ENCODE measurements at regions not wholly inside any gene's neighbourhood (a gene's known extent, or its start where the extent isn't known, plus 50 kb on each side); places are given as distances from the start of the nearest gene placed in this dataset.
"Not testable (repeated sequence)": the region's sequence is repeated elsewhere in the genome, so short reads cannot be mapped to it uniquely, and the experiment has no call there.

DNA sequence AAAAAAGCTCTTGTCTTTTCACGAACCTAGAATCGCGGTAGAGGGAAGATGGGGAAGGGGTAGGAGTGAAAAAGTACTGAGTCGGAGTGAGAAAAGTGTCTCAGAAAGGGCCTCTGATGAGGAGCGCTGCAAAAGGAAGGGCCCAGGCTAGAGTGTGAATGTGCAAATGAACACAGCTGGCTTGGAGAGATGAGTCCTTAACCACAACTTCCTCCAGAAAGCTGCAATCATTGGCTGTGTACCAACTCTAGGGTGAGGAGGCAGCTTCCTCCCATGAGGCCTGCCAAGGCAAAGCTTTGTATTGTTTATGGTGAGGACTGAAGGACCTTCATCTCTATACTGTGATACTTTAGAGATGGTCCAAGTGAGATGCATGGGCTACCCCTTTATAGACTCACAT, 566.9 kb upstream of the ANO5 start:
- DNase-seq = peak; percentile 2
- ATAC-seq = no peak

DNA sequence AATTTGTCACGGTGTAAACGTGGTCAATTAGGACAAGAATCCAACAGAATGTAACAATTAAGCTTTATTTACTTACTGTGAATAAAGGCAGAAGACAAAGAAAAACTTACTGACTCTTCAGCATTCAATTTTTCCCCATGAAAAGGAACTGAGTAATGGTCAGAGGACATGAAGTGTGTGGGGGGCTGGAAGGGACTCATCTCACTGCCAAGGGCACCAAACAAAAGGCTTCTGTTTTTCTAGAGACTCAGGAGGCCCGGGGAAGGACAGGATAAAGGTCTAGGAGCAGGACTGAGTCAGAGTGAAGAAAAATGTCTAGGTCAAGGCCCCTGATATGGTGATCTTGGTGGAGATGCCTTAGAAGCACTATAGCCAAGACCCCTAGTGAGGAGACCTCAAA, 564.2 kb upstream of the ANO5 start:
- DNase-seq (no peak), ATAC-seq (no peak)

DNA sequence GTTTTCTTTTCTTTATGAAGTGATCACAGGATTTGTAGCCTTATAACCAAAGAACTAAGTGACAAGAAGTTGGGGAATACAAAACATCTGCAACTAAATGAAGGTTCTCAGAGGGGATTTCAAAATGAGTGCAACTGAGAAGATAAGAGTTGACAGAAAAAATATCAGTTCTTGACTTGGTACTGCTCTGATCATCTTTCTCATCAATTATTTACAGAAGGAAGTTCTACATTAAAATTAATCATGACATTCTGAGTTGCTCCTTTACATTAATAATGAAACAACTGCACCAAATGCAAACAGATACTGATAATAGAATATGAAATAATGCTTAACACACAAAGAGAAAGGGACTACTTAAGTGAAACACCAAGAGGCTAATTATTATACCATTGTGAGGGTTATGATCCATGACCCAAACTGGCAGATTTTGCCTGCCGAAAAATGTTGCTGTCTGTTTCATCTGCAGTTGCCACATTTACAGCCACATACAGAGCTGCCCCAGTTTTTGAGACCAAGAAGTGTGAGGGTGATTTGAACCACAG, 561.9 kb upstream of the ANO5 start:
- DNase-seq (no peak), ATAC-seq (no peak)

DNA sequence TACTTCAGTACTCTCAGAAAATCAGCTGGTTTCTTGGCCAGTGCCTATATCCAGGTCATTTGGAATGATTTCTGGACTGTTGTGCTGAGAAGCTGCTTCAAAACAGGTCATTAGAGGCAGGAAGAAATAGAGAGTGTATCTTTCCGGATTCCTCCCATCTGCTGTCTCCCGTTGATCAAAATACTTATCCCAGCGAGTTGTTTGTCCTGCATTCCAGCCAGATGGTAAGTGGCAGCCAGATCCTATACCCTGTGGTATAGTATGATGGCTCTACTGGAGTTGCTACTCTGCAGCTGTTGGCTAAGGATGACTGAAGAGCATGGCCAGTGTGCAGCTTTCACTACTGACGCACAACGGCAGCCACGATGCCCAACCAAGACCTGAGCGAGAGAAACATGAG, 560.9 kb upstream of the ANO5 start:
- ATAC-seq (no peak), DNase-seq (no peak)

DNA sequence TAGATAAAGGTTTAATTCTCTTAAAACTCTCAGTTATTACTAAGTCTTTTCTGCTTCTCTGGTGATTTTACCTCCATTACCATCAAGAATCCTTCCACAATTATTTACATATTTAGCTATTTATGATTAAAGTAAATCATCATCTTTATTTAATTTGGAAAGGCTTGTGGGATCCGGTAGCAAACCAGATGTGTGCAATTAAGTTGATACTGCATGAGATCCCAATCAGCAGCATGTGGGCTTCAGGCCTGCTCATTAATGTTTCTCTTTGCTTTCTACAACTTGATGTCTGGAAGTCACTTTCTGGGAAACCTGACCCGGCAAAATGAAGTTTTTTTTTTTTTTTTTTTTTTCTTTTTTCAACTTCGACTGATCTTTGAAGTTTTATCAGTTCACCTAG, 558.4 kb upstream of the ANO5 start:
- DNase-seq = no peak

DNA sequence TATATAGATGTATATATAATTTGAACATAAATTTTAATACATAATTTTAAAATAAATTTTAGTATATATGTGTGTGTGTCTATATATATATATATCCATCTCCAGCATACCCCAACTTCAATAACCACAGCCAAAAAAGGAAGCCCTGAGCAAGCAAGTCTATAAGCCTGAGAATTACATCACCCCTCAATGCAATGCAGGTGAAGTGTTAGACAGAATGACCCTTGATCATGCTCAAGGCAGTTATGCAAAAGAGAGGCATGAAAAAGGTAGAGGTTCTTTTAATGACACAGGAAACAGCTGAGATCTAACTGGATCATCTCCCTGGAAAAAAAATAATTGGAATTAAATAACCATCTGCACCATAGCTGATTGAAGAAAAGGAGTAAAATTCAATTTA, 557.9 kb upstream of the ANO5 start:
- DNase-seq = no peak
- ATAC-seq = no peak

More for the DNA sequence above, 558.4 kb upstream of the ANO5 start:
- ATAC-seq = no peak

DNA sequence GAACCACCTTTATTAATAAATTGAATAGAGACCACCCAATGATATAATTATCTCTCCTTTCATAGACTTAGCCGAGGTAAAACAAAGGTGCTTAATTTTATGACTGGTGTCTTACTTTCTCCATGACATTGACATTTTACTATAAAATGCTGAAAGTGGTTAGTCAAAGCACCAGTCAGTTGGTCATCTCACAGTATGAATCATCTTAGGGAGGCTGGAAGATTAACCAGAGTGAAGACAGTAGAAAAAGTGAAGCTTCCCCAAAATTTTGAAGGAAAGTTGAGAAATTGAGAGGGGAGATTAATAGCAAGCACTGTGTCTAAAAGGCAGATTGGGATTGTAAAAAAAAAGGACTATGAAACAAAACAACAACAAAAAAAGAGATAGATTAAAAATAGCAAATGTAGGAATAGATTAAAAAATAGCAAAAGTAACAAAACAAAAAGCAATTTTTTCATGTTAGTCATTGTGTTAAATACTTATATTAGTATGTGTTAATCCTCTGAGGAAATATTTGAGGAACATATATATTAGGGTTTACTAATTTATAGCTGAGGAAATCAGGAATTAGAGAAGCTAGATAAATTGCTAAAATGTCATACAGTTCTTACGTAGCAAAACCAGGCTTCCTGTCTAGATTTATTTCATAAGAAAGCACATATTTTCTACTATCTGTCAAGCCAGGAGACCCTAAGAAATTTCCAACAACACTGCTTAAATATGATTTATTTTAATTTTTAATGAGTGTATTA, 557.3 kb upstream of the ANO5 start:
- ATAC-seq = no peak
- DNase-seq = no peak

DNA sequence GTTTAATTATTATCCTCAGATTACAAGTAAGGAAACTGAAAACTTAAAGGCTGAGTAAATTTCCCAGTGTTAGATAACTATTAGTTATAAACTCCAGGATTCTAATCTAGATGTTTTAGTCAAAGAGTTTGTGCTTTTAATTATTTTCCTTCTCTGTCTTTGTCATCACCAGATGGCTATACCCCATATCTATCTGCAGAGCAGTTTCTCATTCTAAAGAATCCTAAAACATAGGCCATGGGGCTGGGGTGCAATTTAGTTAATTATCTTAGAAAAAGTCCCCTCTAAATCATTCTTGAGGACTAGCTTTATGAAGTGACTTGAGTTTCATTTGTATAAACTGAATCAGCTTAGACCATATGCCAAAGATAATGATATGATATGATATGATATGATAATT, 556.3 kb upstream of the ANO5 start:
- DNase-seq (no peak), ATAC-seq (no peak)

DNA sequence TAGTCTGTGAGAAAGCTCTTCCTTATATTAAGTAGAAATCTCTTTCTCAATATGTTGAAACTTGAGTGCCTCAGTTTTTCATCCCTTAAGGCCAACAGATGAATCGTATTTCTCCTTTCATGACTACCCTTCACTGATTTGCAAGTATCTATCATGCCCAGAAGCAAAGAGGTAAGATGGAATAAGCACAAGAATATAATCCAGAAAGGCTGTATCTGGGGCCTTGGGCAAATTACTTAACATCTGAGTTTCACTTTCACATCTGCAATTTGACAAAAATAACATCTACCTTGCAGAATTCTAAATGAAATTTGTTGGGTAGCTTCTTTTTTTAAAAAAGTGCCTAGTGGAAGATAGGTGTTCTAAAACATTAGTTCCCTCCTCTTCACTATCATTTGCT, 552.4 kb upstream of the ANO5 start:
- no peak for ATAC-seq
- no peak for DNase-seq

DNA sequence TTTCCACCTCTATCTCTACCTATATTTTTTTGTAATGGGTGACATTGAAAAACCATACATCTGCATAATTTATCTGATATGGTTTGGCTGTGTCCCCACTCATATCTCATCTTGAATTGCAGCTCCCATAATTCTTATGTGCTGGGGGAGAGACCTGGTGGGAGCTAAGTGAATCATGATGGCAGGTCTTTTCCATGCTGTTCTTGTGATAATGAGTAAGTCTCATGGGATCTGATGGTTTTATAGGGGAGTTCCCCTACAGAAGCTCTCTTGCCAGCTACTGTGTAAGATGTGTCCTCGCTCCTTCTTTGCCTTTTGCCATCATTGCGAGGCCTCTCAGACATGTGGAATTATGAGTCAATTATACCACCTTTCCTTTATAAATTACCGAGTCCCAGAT, 551.0 kb upstream of the ANO5 start:
- no peak for ATAC-seq

DNA sequence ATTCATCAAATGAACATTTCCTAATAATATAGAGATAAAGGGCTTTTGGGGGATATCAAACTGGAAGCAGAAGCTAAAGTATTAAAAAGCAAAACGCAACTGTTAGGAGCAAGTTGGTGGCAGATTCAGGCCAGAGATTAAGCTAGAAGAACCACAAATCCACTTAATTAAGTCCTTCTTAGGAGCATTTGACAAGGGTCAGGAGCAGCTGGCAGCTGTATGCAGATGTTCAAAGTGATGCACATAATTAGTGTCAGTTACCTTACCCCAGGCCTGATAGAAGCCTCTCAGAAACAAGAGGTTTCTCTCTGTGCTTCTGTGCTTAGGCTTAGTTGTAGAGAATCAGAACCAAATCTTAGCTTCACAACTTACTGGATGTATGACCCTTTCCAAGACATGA, 546.5 kb upstream of the ANO5 start:
- no peak for ATAC-seq
- DNase-seq = no peak

More for the DNA sequence above, 551.0 kb upstream of the ANO5 start:
- DNase-seq = no peak

DNA sequence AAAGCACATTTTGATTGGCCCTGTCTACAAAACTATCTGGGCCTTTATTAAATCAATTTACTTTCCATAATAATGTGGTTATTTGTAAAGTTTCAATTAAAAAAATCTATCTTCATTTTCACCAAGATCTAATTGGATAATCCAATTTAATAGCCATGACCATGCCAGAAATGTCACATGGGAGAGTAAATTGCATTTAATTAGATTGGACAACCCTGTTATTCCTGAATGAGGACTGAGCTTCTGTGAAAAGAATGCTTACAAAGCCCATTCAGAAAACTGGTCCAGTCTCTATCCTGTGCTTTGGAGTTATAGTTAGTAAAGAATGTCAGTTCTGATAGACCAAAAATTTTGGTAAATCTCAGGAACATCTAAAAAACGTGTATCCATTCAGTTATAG, 541.9 kb upstream of the ANO5 start:
- DNase-seq (no peak), ATAC-seq (no peak)

DNA sequence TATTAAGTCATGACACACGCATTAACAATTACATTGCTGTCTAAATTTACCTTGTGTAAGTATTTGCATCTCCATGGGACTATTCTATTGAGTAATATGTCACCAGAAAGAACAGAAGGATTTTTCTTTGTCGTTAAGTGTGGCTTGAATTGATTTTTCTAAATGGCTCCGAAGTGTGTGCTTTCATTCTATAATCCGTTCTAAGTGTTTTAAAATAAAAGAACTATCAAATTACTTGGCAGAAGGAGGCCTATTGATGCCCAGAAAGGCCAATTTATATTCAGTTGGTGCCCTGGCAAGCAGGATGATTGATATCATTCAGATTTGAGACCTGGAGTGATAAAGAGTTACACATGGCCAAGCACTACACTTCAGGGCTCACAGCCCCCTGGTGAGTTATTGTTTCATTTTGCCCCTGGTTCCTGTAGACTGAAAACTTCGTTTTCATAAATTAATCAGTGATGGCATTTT, 538.9 kb upstream of the ANO5 start:
- ATAC-seq (no peak), DNase-seq (no peak)

DNA sequence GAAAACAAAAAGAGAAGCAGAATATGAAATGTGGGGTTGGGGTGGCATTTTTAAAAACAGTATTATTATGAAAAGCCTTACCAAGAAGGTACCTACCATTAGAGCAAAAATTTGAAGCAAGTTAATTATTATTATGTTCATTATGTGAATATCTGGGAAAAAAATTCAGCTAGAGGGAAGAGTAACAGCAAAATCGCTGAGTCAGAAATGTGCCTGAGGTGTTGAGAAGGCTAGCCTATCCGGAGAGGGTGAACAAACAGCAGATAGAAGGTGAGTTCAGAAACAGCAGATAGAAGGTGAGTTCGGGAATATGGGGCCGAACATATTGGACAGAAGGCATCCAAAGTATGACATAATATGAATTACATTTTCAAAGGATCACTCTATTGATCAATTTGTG, 536.8 kb upstream of the ANO5 start:
- DNase-seq (no peak), ATAC-seq (no peak)

DNA sequence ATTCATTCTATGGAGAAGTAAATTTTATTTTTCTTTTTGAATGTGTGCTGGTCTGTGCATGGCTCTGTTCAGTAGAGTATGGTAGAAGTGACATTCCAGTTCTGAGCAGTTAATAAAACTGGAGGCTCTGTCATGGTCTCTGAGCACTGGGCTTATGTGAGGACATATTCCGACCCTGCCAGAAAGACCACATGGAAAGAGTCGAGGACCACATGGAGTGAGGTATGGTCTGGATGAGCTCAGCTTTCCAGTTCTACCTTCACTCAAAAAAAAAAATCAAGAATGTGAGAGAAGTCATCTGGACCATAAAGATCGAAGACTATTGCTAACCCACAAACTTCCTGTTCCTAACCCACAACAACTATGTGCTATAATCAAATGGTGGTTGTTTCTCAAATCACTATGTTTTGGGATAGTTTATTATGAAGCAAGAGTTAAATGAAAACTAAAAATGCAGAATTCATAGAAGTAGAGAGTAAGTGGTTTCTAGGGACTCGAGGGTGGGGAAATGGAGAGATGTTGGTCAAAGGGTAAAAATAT, 534.2 kb upstream of the ANO5 start:
- no peak for DNase-seq
- ATAC-seq = no peak

DNA sequence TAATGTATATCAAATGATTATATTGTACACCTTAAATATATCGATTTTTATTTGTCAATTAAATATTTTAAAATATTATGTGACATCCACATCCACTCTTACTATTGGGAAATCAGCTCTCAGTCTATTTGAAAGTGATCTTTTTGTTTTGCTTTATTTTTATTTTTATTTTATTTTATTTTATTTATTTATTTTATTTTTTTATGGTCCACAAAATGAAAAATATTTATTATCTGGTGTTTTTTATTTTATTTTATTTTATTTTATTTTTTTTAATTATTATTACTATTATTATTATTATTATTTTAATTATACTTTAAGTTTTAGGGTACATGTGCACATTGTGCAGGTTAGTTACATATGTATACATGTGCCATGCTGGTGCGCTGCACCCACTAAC, 533.5 kb upstream of the ANO5 start:
- ATAC-seq = not testable (repeated sequence)

DNA sequence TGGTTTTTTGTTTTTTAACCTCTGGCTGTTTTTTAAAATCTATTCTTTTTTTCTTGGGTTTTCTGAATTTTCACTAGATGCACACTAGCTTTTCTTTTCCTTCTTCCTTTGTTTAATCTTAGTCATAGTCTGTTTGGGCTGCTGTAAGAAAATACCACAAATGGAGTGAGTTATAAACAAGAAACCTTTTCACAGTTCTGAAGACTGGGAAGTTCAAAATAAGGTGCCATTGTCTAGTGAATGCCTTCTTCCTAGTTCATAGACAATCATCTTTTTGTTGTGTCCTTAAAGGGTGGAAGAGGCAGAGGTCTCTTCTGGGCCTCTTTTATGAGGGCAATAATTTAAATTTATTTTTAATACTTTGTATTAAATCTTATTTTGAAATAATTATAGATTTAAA, 532.9 kb upstream of the ANO5 start:
- ATAC-seq (no peak), DNase-seq (no peak)

More for the DNA sequence above, 533.5 kb upstream of the ANO5 start:
- not testable (repeated sequence) for DNase-seq

DNA sequence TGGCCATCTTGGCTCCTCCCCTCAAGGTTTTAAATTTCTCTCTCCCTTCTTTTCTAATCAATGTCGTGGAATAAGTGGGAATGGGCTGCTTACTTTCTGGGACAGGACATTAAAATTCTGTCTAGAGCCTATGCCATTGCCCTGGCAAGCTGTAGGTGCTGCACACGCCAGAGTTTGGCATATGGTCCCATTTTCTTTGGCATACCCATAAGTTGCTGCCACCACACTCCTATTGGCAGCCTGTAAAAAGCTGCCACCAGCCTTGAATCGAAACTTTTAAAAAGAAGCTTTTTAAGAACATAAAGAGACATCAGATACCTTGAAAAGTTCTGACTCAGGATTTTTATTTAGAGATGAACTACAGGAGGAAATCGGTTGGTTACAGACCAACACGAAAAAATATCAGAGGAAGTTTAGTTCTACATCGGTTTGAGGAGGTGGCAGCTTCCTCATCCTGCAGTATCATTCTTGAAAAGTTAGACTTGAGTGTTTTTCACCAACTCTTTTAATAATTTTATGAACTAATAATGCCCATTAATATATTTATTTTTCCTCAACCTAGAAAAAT, 517.8 kb upstream of the ANO5 start:
- ATAC-seq = no peak
- DNase-seq = no peak

DNA sequence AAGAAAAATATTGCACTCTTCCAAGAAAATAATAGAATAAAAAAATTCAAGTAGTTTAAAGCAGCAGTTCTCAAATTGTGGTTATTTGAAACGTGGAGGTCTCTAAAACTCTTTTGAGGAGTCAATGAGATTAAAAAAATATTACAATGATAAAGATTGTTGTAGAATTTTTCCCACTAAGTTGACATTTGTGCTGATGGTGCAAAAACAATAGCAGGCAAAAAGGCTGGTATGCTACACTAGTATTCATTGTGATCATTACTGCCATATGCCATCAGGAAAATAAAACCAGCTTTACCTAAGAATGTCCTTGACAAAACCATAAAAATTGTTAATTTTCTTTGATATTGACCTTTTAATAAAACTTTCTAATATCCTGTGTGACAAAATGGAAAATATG, 505.2 kb upstream of the ANO5 start:
- ATAC-seq (no peak), DNase-seq (no peak)

DNA sequence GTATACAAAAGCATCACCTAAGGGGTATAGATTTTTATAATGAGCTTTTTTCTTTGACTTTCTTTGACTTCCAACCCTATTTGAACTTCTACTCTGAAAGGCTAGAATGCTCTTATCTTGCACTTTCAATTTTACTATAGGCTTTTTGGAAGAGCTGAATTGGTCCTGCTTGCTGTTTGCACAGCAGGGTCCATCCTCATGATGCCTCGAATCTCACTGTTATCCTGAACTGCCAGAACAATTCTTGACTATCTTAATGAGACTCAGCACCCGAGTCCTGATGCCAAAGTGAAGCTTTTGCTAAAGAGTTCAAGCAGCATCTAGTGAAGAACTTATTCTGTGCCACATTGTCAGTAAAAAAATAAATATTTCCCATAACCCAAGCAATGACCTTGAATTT, 488.3 kb upstream of the ANO5 start:
- no peak for DNase-seq
- no peak for ATAC-seq

DNA sequence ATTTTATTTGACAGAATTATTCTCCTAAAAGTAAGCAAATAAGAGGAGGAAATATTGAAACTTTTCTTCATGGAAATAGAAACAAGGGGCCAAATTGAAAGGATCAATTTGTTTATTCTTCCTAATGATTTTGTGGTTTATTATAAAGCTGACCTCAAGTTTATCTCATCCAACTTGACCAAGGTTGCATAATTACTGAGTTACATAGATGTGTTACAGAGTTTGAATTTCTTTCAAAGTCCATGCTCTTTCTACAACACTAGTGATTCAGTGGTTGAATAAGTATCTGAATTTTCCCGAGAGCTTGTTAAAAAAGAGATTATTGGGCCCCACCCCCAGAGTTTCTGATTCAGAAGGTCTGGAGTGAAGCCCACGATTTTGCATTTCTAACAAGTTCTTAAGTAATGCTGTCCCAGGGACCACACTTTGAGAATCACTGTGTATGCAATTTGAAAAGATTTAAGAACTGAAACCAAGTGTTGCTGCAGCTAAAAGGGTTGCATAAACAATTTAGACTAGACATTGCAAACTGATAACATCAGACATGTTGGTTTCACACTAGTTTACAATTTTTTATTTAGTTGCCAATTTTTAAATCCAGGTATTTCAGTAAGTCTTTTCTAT, 485.7 kb upstream of the ANO5 start:
- ATAC-seq (no peak), DNase-seq (no peak)

DNA sequence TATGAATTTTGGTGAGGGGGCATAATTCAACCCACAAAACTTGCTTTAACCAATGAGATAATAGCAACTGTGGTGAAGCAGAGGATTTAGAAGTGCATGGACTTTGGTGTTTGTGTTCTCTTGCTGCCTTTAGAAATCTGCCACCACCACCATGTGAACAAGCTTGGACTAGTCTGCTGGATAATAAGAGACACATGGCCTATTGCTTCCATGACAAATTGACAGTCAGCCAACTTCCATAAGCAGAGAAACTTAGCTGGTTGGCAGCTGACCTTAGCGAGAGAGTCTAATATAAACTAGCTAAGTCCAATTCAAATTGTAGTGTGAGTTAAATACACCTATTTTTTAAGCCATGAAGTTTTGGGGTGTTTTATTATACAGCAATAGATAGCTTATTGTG, 482.1 kb upstream of the ANO5 start:
- DNase-seq (no peak), ATAC-seq (no peak)

DNA sequence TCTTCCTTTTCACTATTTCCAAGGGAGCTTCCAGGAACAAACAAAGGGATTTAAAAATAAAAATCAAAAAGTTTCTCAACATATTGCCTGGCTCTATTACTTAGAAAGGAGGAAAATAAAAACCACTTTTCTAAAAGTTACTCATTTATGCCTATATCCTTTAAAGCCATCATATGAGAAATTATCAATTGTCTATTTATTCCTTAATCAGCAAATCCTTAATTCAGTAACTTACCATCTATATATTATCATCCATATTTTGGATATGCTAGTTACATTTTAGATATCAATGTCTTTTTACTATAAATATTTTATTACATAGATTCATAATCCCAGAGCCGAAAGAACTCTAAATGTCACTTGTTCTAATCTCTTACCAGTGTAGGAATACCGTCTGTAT, 481.5 kb upstream of the ANO5 start:
- ATAC-seq = no peak
- DNase-seq = no peak
